Parathyroid adenoma (tissue), 2 donors: ENCODE measurements at regions not wholly inside any gene's neighbourhood (a gene's known extent, or its start where the extent isn't known, plus 50 kb on each side); places are given as distances from the start of the nearest gene placed in this dataset.

Source experiments
- H2AFZ ChIP-seq: fragments of 300-600 bp; sonication (generic); one replicate; pipeline ENCODE4 v1.7.0; 2017; ENCODE audit warnings: antibody characterized with exemption, mild to moderate bottlenecking
- H3K27ac ChIP-seq: fragments of 300-600 bp; sonication (generic); one replicate; pipeline ENCODE4 v1.7.0; 2017
- H3K27me3 ChIP-seq: fragments of 300-600 bp; sonication (generic); one replicate; pipeline ENCODE4 v1.7.0; 2017; ENCODE audit warnings: low read length; ENCODE audit not compliant: control insufficient read depth, insufficient read depth
- H3K36me3 ChIP-seq: fragments of 300-600 bp; sonication (generic); one replicate; pipeline ENCODE4 v1.7.0; 2017; ENCODE audit warnings: low read length; ENCODE audit not compliant: control insufficient read depth, insufficient read depth
- H3K4me1 ChIP-seq: fragments of 300-600 bp; sonication (generic); one replicate; pipeline ENCODE4 v1.7.0; 2017; ENCODE audit warnings: control low read depth
- H3K4me2 ChIP-seq: fragments of 300-600 bp; sonication (generic); one replicate; pipeline ENCODE4 v1.7.0; 2017; ENCODE audit warnings: low read length
- H3K4me3 ChIP-seq: fragments of 300-600 bp; sonication (generic); one replicate; pipeline ENCODE4 v1.7.0; 2017; ENCODE audit warnings: low read depth, low read length
- H3K79me2 ChIP-seq: fragments of 300-600 bp; sonication (generic); one replicate; pipeline ENCODE4 v1.7.0; 2017; ENCODE audit warnings: control low read depth
- H3K9ac ChIP-seq: fragments of 300-600 bp; sonication (generic); one replicate; pipeline ENCODE4 v1.7.0; 2017; ENCODE audit warnings: mild to moderate bottlenecking
- H3K9me3 ChIP-seq: fragments of 300-600 bp; sonication (generic); one replicate; pipeline ENCODE4 v1.7.0; 2017; ENCODE audit warnings: low read length; ENCODE audit not compliant: control insufficient read depth
- CTCF ChIP-seq: fragments of 300-600 bp; sonication (generic); IDR thresholded peaks from one replicate; pipeline ENCODE4 v1.7.0; 2017; ENCODE audit warnings: antibody characterized with exemption, mild to moderate bottlenecking
- donor health status: primary hyperparathyroidism.

GRCh38 chr10:131576341-131577177 is 265.0 kb upstream of the TCERG1L start:
- H3K4me1 ChIP-seq, result no peaks in the 10 kb centered on the region

GRCh38 chr10:131577178-131577555 is 265.6 kb upstream of the TCERG1L start:
- no peaks in the 10 kb centered on the region for H3K79me2 ChIP-seq
- no peak overlapping the region for H3K9ac ChIP-seq
- no peaks in the 10 kb centered on the region for H3K27me3 ChIP-seq
- no peak overlapping the region for H3K4me2 ChIP-seq
- H3K36me3 ChIP-seq, result no peaks in the 10 kb centered on the region
- H3K4me3 ChIP-seq, result no peak overlapping the region
- H3K9me3 ChIP-seq, result no peaks in the 10 kb centered on the region
- no peak overlapping the region for H3K27ac ChIP-seq
- no peak overlapping the region for H2AFZ ChIP-seq
- H3K4me1 ChIP-seq, result no peaks in the 10 kb centered on the region
- no peak for TF ChIP-seq CTCF

More at GRCh38 chr10:131576341-131577177, 265.0 kb upstream of the TCERG1L start:
- H3K9ac ChIP-seq, result no peak overlapping the region
- H2AFZ ChIP-seq, result no peak overlapping the region
- H3K4me2 ChIP-seq, result no peak overlapping the region
- no peaks in the 10 kb centered on the region for H3K79me2 ChIP-seq
- H3K27me3 ChIP-seq, result no peaks in the 10 kb centered on the region
- no peak overlapping the region for H3K4me3 ChIP-seq
- H3K27ac ChIP-seq, result no peak overlapping the region
- H3K9me3 ChIP-seq, result no peaks in the 10 kb centered on the region
- H3K36me3 ChIP-seq, result no peaks in the 10 kb centered on the region
- no peak for TF ChIP-seq CTCF

GRCh38 chr10:131577786-131578471 is 266.4 kb upstream of the TCERG1L start:
- H3K27ac ChIP-seq, result no peak overlapping the region
- H3K9me3 ChIP-seq, result no peaks in the 10 kb centered on the region
- no peak overlapping the region for H3K4me3 ChIP-seq
- no peak overlapping the region for H2AFZ ChIP-seq
- no peaks in the 10 kb centered on the region for H3K36me3 ChIP-seq
- no peak overlapping the region for H3K9ac ChIP-seq
- no peaks in the 10 kb centered on the region for H3K4me1 ChIP-seq
- no peak overlapping the region for H3K4me2 ChIP-seq
- no peaks in the 10 kb centered on the region for H3K79me2 ChIP-seq
- no peak for TF ChIP-seq CTCF
- H3K27me3 ChIP-seq, result no peaks in the 10 kb centered on the region

GRCh38 chr10:131578472-131578970 is 267.0 kb upstream of the TCERG1L start:
- H2AFZ ChIP-seq, result no peak overlapping the region
- no peak overlapping the region for H3K27ac ChIP-seq
- no peaks in the 10 kb centered on the region for H3K36me3 ChIP-seq
- H3K27me3 ChIP-seq, result no peaks in the 10 kb centered on the region
- H3K4me2 ChIP-seq, result no peak overlapping the region
- H3K79me2 ChIP-seq, result no peaks in the 10 kb centered on the region
- no peak for TF ChIP-seq CTCF
- no peak overlapping the region for H3K4me3 ChIP-seq
- no peaks in the 10 kb centered on the region for H3K9me3 ChIP-seq
- no peaks in the 10 kb centered on the region for H3K4me1 ChIP-seq
- no peak overlapping the region for H3K9ac ChIP-seq
